Sigmoid colon (tissue), 4 donors: ENCODE measurements at regions not wholly inside any gene's neighbourhood (a gene's known extent, or its start where the extent isn't known, plus 50 kb on each side); places are given as distances from the start of the nearest gene placed in this dataset.

Experiments
- EP300 ChIP-seq, 4 donors: sonication (generic); formaldehyde crosslinking; IDR thresholded peaks; one replicate each; pipeline ENCODE4 v1.6.1; 2017; ENCODE audit warnings: antibody characterized with exemption in 4 of 4
- TF ChIP-seq, protein P1 (sequence below), 4 experiments: fragments of 450-650 bp in 3 of 4; fragments of 200-600 bp in 1 of 4; IDR thresholded peaks; one replicate each; pipeline ENCODE4 v1.5.1; 2016 to 2019; ENCODE audit warnings: antibody characterized with exemption in 4 of 4, mild to moderate bottlenecking in 3 of 4, moderate library complexity in 2 of 4

- TF ChIP-seq, protein P1, sequence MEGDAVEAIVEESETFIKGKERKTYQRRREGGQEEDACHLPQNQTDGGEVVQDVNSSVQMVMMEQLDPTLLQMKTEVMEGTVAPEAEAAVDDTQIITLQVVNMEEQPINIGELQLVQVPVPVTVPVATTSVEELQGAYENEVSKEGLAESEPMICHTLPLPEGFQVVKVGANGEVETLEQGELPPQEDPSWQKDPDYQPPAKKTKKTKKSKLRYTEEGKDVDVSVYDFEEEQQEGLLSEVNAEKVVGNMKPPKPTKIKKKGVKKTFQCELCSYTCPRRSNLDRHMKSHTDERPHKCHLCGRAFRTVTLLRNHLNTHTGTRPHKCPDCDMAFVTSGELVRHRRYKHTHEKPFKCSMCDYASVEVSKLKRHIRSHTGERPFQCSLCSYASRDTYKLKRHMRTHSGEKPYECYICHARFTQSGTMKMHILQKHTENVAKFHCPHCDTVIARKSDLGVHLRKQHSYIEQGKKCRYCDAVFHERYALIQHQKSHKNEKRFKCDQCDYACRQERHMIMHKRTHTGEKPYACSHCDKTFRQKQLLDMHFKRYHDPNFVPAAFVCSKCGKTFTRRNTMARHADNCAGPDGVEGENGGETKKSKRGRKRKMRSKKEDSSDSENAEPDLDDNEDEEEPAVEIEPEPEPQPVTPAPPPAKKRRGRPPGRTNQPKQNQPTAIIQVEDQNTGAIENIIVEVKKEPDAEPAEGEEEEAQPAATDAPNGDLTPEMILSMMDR (IDR thresholded peaks at IDR 0.05) = no peak
- TF ChIP-seq EP300 (IDR thresholded peaks at IDR 0.05) = no peak
These were observed 156.1 kb upstream of the GHR start for GRCh38 chr5:42267091-42267490.
